CD4-positive, alpha-beta T cell (primary cell): ENCODE measurements at regions not wholly inside any gene's neighbourhood (a gene's known extent, or its start where the extent isn't known, plus 50 kb on each side); places are given as distances from the start of the nearest gene placed in this dataset.

Experiments used
- ATAC-seq: fragments of 200-7000 bp; cut with Tn5 transposase; one replicate; pipeline ENCODE4 v1.10.0; 2022; ENCODE audit warnings: mild to moderate bottlenecking; ENCODE audit not compliant: poor library complexity
- CTCF ChIA-PET: fragments of 350-600 bp; sonication (Branson Sonifier 250); formaldehyde crosslinking; loops from one replicate; lab custom pipeline; 2021; ENCODE audit warnings: antibody characterized with exemption, inconsistent platforms; lab: Charles Lee
- POLR2A ChIA-PET: fragments of 350-600 bp; sonication (Branson Sonifier 250); formaldehyde crosslinking; loops from one replicate; lab custom pipeline; 2021; ENCODE audit warnings: antibody characterized with exemption, inconsistent platforms; lab: Charles Lee
- DNase-seq, 14 experiments: peaks; one replicate each; pipeline ENCODE4 v3.0.0-alpha.2; 2013 to 2020; ENCODE audit warnings: mixed read lengths in 2 of 14
- H3K27ac ChIP-seq, 2 donors: one replicate each; pipeline versions ENCODE4 v1.5.1 to v1.7.0; 2013; ENCODE audit warnings: low read length in 2 of 2, low read depth in 1 of 2, mild to moderate bottlenecking in 1 of 2
- H3K27me3 ChIP-seq, 2 experiments: 1 replicate in 1 of 2; 2 replicates in 1 of 2; pipeline versions ENCODE4 v1.6.1 to v1.7.0; 2013; ENCODE audit warnings: low read length in 2 of 2, control low read depth in 1 of 2, mild to moderate bottlenecking in 1 of 2, moderate library complexity in 1 of 2; ENCODE audit not compliant: insufficient read depth in 2 of 2, control insufficient read depth in 1 of 2
- H3K36me3 ChIP-seq: one replicate; pipeline ENCODE4 v1.6.1; 2013; ENCODE audit warnings: low read length, control low read depth; ENCODE audit not compliant: insufficient read depth
- H3K4me1 ChIP-seq: one replicate; pipeline ENCODE4 v1.6.1; 2013; ENCODE audit warnings: low read length, control low read depth; ENCODE audit not compliant: insufficient read depth
- H3K4me3 ChIP-seq: one replicate; pipeline ENCODE4 v1.5.1; 2013; ENCODE audit warnings: mild to moderate bottlenecking, low read length, moderate library complexity
- H3K9me3 ChIP-seq, 2 experiments: 1 replicate in 1 of 2; 2 replicates in 1 of 2; pipeline versions ENCODE4 v1.6.1 to v1.7.0; 2013; ENCODE audit warnings: low read length in 2 of 2, mild to moderate bottlenecking in 2 of 2, control low read depth in 1 of 2, moderate library complexity in 1 of 2; ENCODE audit not compliant: control insufficient read depth in 1 of 2, insufficient read depth in 1 of 2
- H3K27ac Mint-ChIP-seq: one replicate; pipeline ENCODE4 v1.8.0; 2020; ENCODE audit warnings: mixed read lengths
- H3K27me3 Mint-ChIP-seq: one replicate; pipeline ENCODE4 v1.8.0; 2021; ENCODE audit warnings: mixed read lengths
- H3K36me3 Mint-ChIP-seq: one replicate; pipeline ENCODE4 v1.8.0; 2021; ENCODE audit warnings: low read depth, mixed read lengths
- H3K4me1 Mint-ChIP-seq: one replicate; pipeline ENCODE4 v1.8.0; 2021; ENCODE audit warnings: low read depth, mixed read lengths
- H3K4me3 Mint-ChIP-seq: one replicate; pipeline ENCODE4 v1.8.0; 2020; ENCODE audit warnings: mild to moderate bottlenecking, mixed read lengths
- H3K9me3 Mint-ChIP-seq: one replicate; pipeline ENCODE4 v1.8.0; 2020; ENCODE audit warnings: mixed read lengths
- CTCF ChIP-seq: fragments of 200-600 bp; IDR thresholded peaks from one replicate; pipeline ENCODE4 v1.8.0; 2022; ENCODE audit warnings: antibody characterized with exemption, mild to moderate bottlenecking
- intact Hi-C, 2 experiments: fragments of 100-400 bp; cut with DNase I in 1 of 2; cut with micrococcal nuclease in 1 of 2; formaldehyde crosslinking; loops; one replicate each; pipeline versions ENCODE4 v1.15.1 to v1.9.0; 2023 to 2025; cut with DNase I, micrococcal nuclease

- Histone ChIP-seq H3K36me3 (no peaks in the 10 kb centered on the region), H3K4me1 (no peaks in the 10 kb centered on the region), H3K4me3 (no peak overlapping the region), H3K27ac (no peak overlapping the region), H3K27me3 (no peaks in the 10 kb centered on the region), H3K9me3 (peaks cover 0 to 7% of the 10 kb centered on the region in 2 experiments)
- ChIA-PET POLR2A (no interaction called here), CTCF (no interaction called here)
- H3K27me3 Mint-ChIP-seq, result no peaks in the 10 kb centered on the region
- ATAC-seq, result no peak
- no peaks in the 10 kb centered on the region for H3K4me1 Mint-ChIP-seq
- H3K27ac Mint-ChIP-seq, result no peak overlapping the region
- peak in 2 of 14 experiments; percentile 3 to 4 for DNase-seq
- intact Hi-C loops, result no loop called here
- H3K36me3 Mint-ChIP-seq, result no peaks in the 10 kb centered on the region
- no peak overlapping the region for H3K4me3 Mint-ChIP-seq
- no peak for TF ChIP-seq CTCF
- H3K9me3 Mint-ChIP-seq, result peaks cover 14% of the 10 kb centered on the region
Observed at GRCh38 chr18:56468396-56468795, 170.0 kb downstream of the TXNL1 start.

DNA sequence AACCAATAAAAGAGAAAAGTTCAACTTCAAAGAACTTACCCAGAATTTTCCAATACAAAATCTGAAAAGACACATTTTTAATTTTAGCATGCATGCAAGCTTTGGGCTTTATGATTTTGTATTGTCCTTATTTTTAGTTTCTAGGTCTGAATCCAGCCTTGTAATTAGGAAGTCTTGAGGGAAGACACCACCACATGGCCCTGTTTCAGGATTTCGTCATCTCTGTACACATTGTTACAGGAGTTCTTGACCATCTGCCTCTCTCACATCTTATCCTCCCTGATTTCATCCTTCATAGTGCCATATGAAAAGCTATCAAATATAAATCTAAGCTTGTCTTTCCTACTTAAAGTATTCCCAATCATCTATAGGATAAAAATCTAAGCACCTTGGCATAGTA, 176.1 kb downstream of the TXNL1 start:
- Histone ChIP-seq H3K9me3 (peaks cover 0 to 7% of the 10 kb centered on the region in 2 experiments), H3K27ac (no peak overlapping the region), H3K4me3 (no peak overlapping the region), H3K27me3 (no peaks in the 10 kb centered on the region), H3K4me1 (no peaks in the 10 kb centered on the region), H3K36me3 (no peaks in the 10 kb centered on the region)
- TF ChIP-seq CTCF, result no peak
- ChIA-PET POLR2A (no interaction called here), CTCF (no interaction called here)
- no peaks in the 10 kb centered on the region for H3K27me3 Mint-ChIP-seq
- no peak overlapping the region for H3K4me3 Mint-ChIP-seq
- peaks cover 12% of the 10 kb centered on the region for H3K9me3 Mint-ChIP-seq
- H3K27ac Mint-ChIP-seq, result no peak overlapping the region
- no peaks in the 10 kb centered on the region for H3K4me1 Mint-ChIP-seq
- intact Hi-C loops, result no loop called here
- no peak for ATAC-seq
- H3K36me3 Mint-ChIP-seq, result no peaks in the 10 kb centered on the region
- no peak for DNase-seq

GRCh38 chr18:56461151-56461550, 177.2 kb downstream of the TXNL1 start:
- H3K36me3 ChIP-seq, result no peaks in the 10 kb centered on the region
- no peak overlapping the region for H3K4me3 Mint-ChIP-seq
- no peak overlapping the region for H3K4me3 ChIP-seq
- no peak overlapping the region for H3K27ac ChIP-seq
- no peaks in the 10 kb centered on the region for H3K4me1 Mint-ChIP-seq
- no peak for ATAC-seq
- no peaks in the 10 kb centered on the region for H3K36me3 Mint-ChIP-seq
- intact Hi-C loops, result no loop called here
- ChIA-PET POLR2A (no interaction called here), CTCF (no interaction called here)
- TF ChIP-seq CTCF, result no peak
- H3K27me3 ChIP-seq, result no peaks in the 10 kb centered on the region
- H3K9me3 Mint-ChIP-seq, result peaks cover 12% of the 10 kb centered on the region
- DNase-seq, result no peak
- H3K4me1 ChIP-seq, result no peaks in the 10 kb centered on the region
- H3K27me3 Mint-ChIP-seq, result no peaks in the 10 kb centered on the region
- H3K27ac Mint-ChIP-seq, result no peak overlapping the region
- H3K9me3 ChIP-seq, result peaks cover 0 to 7% of the 10 kb centered on the region in 2 experiments
